ENCODE measurements at regions not wholly inside any gene's neighbourhood (a gene's known extent, or its start where the extent isn't known, plus 50 kb on each side); places are given as distances from the start of the nearest gene placed in this dataset.
A peak's percentile ranks its signal among the peaks of the same experiment; 100 is the strongest.
"Not testable (repeated sequence)": the region's sequence is repeated elsewhere in the genome, so short reads cannot be mapped to it uniquely, and the experiment has no call there.

DNA sequence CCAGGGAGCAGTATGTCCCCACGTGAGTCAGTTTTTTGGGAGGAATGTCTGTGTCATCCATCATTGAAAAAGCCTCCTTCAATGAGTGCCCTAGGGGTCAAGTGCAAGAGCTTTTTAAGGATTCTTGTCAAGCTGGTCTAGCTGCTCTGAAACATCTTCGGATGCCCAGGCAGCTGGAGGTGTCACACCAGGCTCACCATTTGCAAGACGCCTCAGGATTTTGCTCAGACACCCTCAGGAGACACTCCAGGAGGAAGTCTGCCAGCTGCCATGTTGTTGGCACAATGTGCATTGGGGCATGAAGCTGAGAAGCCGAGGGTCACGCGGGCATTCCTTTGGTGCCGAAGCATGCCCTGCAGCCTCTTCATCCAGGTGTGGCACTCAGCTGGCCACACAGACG is 111.1 kb upstream of the S1PR3 start:
- DNase-seq = no peak

DNA sequence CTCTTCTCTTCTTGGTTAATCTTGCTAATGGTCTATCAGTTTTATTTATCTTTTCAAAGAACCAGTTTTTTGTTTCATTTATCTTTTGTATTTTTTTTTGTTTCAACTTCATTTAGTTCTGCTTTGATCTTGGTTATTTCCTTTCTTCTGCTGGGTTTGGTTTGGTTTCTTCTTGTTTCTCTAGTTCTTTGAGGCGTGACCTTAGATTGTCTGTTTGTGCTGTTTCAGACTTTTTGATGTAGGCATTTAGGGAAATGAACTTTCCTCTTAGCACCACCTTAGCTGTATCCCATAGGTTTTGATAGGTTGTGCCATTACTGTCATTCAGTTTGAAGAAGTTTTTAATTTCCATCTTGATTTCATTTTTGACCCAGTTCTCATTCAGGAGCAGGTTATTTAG is 107.0 kb upstream of the S1PR3 start:
- DNase-seq = not testable (repeated sequence)

DNA sequence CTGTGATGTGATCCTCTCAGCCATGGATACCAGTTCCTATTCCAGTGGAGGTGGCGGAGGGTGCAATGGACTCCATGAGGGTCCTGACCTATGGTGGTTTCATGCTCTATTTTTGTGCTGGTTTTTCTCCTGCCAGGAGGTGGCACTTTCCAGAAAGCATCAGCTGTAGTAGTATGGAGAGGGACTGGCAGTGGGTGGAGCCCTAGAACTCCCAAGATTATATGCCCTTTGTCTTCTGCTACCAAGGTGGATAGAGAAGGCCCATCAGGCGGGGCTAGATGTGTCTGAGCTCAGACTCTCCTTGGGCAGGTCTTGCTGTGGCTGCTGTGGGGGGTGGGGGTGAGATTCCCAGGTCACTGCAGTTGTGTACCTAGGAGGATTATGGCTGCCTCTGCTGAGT is 104.5 kb upstream of the S1PR3 start:
- not testable (repeated sequence) for DNase-seq

DNA sequence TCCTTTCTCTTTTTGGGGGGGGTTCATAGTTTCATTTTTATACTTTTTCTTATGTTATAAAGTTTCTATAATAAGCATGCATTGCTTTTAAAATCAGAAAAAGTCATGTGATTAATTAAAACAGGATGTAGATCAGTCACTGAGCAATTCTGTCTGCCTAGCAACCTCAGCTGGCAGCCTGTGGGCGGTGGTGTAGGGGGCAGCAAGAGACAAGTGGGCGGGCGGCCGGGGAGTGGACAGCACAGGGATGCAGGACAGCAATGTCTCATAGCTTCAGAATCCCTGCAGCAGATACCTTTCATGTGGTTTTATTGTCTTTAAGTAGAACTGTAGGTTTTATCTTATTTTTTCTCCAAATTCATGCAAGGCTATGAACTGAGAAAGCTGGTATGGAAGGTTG is 101.9 kb upstream of the S1PR3 start:
- DNase-seq = no peak

DNA sequence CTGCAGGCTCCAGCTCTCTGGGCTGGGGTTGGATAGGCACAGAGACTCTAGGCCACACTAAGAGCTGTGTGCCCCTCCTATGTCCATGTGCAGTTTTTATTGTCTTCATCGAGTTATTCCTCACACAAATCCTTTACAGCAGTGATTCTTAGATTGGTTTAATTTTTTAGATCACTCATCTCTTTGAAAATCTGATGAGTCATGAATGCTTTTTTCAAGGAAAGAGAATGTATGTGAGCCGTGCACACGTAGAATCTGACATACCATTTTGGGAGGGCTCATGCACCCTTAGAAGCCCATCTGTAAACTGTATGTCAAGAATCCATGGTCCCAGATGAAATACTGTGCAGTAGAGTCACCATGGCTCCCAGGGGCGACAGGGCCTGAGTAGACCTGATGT is 100.7 kb upstream of the S1PR3 start:
- DNase-seq = no peak

DNA sequence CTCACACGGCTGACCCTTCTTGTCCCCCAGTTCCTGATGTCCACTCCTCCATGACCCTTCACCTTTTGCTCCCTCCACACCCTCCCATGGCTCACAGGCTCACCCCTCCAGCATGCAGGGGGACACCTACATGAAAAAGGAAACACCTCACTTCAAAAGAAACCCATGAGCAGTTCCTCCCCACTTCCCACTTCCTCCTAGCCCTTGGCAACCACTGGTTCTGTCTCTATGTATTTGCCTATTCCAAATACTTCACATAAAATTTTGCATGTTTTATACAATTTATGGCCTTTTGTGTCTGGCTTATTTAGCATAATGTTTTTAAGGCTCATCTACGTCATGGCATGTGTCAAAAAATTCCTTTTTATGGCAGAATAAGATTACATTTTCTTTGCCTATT is 100.2 kb upstream of the S1PR3 start:
- no peak for DNase-seq

DNA sequence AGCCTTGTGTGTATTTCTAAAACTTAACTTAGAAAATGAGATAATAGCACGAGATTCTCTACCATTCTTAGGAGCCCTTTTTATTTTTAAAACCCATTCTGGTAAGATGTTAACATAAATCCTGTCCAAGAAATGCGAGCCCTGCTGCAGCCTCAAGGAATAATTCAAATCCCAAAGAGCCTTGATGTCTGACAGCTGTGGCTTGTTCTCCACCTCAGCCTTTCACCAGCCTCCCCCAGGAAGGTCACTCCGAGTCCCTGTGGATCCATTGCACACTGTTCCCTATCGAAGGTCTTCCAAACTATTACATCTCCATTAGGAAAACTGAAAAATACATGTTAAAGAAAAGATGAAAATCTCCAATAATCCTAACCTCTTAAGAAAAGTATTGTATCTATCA is 98.5 kb upstream of the S1PR3 start:
- DNase-seq = no peak

DNA sequence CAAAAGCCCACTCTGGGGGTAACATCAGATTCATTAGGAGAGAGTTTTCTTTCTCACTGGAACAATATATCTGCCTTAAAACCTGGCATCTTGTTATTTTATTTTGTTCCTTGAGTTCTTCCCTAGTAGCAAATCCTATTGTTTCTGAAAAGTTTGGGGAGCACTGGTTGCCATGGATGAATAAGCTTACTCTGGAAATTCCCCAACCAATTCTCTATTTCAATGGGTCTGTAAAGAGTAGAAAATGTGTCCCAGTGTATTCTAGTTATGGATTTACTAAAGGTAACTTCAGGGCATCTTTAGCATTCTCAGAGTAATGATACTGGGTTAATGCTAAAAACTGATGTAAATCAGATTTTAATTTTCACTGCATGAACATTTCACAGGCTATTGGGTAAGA is 94.2 kb upstream of the S1PR3 start:
- DNase-seq = no peak

DNA sequence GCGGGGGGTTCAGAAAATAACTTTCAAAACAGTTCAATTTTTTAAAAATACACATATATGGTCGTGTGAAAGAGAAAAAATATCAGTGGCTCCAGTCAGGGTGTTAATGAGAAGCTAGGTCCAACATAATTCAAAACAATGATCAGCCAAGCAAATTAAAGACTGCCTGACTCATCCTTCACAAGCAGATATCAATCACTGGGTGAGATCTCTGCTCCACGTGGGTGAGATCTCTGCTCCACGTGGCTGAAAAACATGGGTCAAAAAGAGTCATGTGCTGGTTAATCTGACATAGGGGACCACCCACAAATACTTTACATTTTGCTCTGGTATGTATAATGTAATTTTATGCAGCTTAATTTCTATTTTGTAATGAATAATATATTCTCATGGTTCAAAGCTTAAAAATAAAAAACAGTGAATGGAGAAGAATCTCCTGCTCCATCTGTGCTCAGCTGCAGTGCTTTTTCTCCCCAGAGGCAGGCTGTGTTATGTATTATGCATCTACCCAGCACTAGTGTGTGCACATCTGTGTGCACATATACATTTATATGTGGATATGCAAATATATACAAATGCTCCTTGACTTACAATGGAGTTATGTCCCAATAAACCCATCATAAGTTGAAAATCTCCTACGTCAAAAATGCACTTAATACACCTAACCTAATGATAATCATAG is 93.1 kb upstream of the S1PR3 start:
- DNase-seq = no peak

DNA sequence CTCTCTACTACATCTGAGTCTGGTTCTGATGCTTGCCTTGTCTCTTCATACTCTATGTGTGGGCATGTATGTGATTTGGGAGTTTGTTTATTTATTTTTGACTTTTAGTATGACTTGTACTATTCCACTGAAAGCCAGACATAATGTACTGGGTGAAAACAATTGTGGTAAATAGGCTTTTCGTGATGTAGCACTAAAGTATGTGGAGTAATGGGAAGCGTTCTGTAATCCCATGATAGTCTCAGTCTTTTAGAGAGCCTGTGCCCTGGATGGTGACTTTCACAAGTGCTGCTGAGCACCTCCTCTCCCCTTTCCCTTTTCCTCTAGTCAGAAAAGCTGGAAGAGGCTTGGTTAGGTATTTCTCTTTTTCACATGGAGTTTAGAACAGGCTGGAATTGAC is 85.8 kb upstream of the S1PR3 start:
- DNase-seq = no peak

DNA sequence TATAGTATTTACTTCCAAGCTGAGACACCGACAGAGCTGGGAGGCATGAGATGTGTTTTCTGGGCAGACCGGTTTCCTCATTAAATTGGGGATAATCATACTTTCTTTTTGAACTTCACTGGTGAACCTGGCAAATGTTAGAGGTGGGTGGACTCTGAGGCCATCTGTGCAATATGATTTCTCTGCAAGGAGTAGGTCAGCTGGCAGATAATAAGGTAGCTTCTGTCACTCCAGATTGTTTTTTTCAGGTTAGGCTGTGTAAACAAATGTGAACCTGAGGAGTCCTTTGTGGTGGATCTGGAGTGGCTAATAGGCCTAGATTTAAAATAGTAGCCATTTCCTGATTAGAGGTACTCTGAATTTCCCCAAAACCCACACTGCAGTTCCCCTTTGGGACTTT is 75.4 kb upstream of the S1PR3 start:
- no peak for DNase-seq

DNA sequence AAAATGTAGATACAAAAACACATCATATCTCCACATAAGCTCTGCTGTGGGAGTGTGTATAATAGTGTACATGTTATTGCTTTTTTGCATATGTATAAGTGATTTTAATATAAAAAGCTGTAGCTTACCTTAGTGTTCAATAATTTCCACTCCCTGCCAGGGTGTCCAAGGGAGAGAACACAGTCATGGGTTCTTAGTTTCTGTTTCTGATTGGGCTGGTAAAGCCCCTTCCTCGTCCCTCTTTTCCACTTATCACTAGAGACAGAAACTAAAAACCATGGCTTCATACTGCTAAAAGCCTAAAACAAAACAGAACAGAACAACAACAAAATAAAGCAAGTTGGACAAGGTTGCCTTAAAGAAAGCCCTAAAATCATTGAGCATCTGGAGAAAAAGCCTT is 74.4 kb upstream of the S1PR3 start:
- no peak for DNase-seq

DNA sequence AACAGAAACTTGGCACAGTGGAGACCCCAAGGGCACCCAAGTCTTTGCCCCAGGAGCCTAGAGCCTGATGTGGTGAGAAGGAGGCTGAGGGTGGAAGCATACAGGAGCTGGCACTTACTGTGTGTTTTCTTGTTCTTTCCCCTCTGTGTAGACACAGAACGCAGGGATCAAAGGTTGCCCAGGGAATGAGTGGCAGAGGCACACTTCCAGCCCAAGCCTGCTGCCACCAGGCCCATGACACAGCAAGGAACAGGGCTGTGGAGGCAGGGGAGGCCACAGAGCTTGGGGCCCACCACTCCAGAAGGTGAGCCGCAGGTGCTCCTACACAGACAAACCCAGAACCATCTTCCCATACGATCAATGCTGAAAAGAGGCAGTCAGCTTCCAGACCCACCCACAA is 73.9 kb upstream of the S1PR3 start:
- DNase-seq = no peak

DNA sequence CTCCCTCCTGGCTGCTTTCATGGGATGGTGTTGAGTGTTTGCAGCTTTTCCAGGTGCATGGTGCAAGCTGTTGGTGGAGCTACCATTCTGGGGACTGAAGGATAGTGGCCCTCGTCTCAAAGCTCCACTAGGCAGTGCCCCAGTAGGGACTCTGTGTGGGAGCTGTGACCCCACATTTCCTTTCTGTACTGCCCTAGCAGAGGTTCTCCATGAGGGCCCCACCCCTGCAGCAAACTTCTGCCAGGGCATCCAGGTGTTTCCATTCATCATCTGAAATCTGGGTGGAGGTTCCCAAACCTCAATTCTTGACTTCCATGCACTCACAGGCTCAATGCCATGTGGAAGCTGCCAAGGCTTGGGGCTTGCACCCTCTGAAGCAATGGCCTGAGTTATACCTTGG is 72.7 kb upstream of the S1PR3 start:
- DNase-seq = not testable (repeated sequence)

DNA sequence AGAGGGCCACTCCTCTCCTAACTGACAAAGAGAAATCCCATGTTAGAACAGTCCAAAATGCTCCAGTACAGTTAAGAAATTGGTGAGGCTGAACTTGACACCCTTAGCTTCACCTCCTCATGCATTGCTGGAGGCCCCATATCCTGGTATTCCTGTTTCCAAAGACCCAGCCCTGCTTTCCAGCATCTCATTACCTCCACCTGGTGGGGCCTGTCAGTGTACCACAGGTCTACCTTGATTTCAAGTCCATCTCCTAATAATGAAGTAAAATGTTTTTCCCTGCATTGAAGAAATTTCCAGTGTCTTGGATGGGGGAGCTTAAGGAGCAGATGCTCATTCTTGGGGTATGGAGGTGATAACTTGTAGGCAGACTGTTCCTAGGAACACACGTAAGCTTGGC is 70.6 kb upstream of the S1PR3 start:
- DNase-seq = no peak

DNA sequence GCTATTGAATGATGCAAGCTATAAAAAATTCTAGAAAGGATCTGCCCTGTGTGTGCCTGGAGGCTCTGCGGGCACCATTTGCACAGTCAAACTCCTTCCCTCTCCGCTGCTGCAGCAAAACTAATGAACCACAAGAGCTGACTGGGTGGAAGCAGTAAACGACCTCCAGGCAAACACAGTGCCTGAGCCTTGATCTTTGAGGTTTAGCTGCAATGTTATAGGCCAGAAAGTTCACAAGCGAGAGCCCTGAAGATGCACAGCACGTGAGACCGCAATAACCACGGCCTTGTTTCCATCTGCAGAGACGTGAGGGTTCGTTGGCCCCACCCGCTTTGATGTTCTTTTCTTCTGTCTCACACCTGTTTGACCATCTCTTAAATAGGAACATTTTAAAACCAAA is 69.2 kb upstream of the S1PR3 start:
- DNase-seq = peak; percentile 50

DNA sequence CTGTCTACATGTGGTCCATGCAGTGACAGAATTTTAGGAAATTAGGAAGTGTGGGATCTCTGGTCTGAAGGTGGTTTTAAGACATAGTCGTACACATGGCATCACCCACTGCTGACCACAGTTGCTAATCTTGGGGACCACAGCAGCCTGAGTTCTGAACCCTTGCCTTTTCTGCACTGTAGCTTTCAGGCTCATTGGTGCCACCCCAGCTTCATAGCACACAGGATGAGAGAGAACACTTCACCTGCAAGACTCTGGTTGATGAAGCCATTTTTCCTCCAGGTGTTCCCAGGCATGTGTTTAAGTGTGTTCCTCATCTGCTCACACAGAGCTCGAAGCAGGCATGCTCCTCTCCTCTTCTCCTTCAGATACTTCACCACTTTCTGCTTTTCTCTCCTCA is 68.2 kb upstream of the S1PR3 start:
- no peak for DNase-seq

DNA sequence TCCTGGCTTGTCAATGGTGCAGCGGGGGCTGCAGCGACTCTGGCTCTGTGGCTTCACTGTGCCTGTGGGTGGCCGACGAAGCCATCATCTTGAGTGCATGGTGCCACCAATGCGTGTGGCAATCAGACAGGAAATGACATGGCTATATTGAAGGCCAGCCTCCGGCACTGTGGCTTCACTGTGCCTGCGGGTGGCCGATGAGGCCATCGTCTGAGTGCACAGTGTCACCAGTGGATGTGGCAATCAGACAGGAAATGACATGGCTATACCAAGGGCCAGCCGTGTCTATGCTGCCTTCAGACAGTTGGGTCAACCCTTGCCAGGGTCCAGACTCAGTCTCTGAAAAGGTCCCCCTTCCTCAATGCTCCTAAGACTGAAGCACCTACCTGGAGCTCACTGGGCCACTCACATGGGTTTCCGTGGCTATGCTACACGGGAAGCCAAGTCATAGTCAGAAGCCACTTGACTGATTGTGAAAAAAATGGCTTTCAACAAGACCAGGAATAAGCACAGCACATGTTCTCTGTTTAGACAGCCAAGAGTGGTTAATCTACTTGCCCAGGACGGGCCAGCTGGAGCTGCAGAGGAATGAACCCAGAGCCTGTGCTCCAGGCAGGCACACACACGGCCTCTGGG is 67.5 kb upstream of the S1PR3 start:
- DNase-seq = peak; percentile 79

DNA sequence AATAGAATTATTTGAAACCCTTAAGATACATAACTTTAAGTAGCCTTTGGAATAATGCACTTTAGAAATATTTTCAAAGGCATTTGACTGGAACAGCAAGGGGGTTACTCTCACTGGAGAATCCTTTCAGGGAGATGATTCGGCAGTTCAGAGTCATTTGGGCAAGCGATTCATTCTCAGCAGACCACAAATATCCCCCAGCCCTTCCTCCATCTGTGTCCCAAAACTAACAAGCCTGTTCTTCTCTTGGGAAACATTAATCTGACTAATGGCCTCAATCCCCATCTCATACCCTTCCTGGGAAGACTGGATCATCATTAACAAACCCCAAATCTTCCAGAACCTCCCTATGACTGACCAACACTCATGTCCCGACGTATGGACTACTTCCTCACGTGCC is 65.8 kb upstream of the S1PR3 start:
- DNase-seq = no peak

DNA sequence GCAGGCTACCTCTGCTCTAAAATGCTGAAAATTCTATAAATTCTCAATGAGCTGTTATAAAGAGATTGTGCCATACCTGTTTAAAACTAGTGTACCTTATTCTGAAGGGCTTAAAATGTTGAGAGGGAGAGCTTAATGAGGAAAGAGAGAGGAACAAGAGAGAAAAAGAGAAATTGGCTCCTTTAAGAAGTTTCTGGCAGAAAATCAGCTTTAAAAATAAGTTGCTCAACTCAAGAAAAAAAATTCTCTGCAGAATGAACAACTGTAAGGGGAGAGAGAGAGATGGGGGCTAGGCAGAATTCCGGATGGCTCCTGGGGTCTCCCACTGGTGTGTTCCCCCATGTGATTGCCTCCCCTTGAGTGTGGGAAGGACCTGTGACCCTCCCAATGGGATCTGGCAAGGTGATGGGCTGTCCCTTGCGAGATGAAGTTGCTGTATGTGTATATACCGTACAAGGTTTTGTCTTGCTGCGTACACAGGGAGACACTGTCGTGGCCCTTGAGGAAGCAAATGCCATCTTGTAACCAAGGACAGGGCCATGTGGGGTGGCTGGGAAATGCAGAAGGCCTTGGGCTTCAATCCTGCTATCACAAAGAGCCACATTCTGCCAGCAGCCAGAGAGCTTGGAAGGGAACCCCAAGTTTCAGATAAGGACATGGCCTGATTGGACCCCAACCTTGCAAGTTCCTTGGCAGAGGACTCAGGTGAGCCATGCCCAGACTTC is 64.3 kb upstream of the S1PR3 start:
- DNase-seq = no peak

DNA sequence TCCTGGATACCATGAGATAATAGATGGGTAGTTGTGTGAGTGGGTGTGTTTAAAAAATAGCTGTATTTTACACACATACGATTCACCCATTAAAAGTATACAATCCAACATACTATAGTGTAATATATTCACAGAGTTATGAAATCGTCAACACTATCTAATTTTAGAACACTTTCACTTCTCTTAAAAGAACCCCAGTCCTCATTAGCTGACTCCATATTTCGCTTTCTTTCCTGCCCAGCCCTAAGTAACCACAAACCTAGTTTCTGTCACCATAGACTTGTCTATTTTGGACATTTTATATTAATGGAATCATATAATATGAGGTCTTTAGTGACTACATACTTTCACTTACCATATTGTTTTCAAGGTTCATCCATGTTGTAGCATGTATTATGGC is 63.8 kb upstream of the S1PR3 start:
- no peak for DNase-seq

DNA sequence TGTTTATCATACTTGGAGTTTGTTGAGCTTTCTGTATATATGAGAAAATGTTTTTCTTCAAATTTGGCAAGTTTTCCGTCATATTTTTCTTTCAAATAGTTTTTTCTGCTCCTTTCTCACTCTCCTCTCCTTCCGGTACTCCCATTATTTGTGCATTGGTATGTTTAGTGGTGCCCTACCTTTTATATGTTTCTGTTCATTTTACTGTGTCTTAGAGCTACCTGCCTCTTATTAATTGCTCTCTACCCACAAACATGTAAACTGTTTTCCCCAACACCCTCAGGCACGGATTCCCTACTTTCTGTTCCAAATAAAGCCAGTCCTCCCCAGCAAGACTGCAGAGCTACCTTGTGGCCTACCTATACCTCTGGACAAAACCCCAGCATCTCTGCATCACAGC is 60.6 kb upstream of the S1PR3 start:
- DNase-seq = no peak

DNA sequence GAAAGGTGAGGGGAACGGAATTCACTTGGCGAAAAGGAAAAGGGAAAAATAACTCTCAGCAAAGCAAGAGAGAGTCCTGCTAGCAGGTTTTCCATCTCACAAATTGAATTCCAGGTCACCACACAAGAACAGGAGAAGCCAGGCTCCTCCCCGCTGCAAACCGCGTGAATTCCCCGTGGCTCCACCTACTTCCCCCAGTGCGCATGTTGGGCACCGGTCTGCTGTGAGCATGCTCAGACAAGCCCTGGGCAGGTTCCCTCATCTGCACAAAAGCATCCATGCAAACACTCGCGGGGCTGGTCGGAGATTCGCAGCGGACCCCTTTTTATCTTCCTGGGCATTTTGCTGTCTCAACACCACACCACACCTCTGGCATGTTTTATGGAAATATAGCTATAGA is 58.5 kb upstream of the S1PR3 start:
- DNase-seq = no peak

DNA sequence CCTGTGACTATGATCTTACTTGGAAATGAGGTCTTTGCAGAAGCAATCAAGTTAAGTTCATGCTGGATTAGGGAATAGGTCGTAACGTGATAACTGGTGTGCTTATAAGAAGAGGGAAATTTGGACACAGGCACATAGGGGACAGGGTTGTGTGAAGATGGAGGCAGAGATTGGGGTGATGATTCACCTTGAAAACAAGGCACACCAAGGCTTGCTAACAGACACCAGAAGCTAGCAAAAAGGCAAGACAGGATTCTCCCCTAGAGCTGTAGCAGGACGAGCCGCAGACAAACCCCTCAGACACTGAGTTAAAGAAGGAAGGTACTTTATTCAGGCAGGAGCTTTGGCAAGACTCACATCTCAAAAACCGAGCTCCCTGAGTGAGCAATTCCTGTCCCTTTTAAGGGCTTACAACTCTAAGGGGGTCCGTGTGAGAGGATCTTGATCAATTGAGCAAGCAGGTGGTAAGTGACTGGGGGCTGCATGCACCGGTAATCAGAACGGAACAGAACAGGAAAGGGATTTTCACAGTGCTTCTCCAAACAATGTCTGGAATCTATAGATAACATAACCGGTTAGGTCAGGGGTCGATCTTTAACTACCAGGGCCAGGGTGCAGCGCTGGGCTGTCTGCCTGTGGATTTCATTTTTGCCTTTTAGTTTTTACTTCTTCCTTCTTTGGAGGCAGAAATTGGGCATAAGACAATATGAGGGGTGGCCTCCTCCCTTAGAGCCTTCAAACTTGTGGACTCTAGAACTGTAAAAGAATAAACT is 57.5 kb upstream of the S1PR3 start:
- no peak for DNase-seq
